Fibroblast of pulmonary artery (primary cell): ENCODE measurements at regions not wholly inside any gene's neighbourhood (a gene's known extent, or its start where the extent isn't known, plus 50 kb on each side); places are given as distances from the start of the nearest gene placed in this dataset.
"Not testable (repeated sequence)": the region's sequence is repeated elsewhere in the genome, so short reads cannot be mapped to it uniquely, and the experiment has no call there.

Experiments
- DNase-seq: peaks from one replicate; pipeline ENCODE4 v3.0.0-alpha.2; 2010; ENCODE audit warnings: low read depth
- H3K4me3 ChIP-seq: replicated peaks from 2 replicates; pipeline ENCODE4 v1.5.1; 2011; ENCODE audit warnings: low read depth, mild to moderate bottlenecking, control low read depth, low read length, moderate library complexity
- CTCF ChIP-seq: IDR thresholded peaks from 2 replicates; pipeline ENCODE4 v1.5.1; 2011; ENCODE audit warnings: mild to moderate bottlenecking, control low read depth, low read length, inconsistent platforms; ENCODE audit errors: missing control alignments

- no peak for TF ChIP-seq CTCF
- DNase-seq, result no peak
- H3K4me3 ChIP-seq, result no peak overlapping the region
Observed at GRCh38 chr12:105878964-105879363, 259.8 kb downstream of the NUAK1 start.

- TF ChIP-seq CTCF, result no peak
- no peak overlapping the region for H3K4me3 ChIP-seq
- no peak for DNase-seq
Observed at GRCh38 chr12:105880824-105881388, 257.8 kb downstream of the NUAK1 start.

- H3K4me3 ChIP-seq, result no peak overlapping the region
- DNase-seq, result peak; percentile 55
- no peak for TF ChIP-seq CTCF
Observed at GRCh38 chr12:105882404-105882803, 256.4 kb downstream of the NUAK1 start.

- TF ChIP-seq CTCF, result no peak
- H3K4me3 ChIP-seq, result no peak overlapping the region
- DNase-seq, result no peak
Observed at GRCh38 chr12:105887131-105887530, 251.6 kb downstream of the NUAK1 start.

GRCh38 chr12:105888696-105889095, 250.1 kb downstream of the NUAK1 start:
- no peak for TF ChIP-seq CTCF
- peak; percentile 40 for DNase-seq
- no peak overlapping the region for H3K4me3 ChIP-seq

GRCh38 chr12:105892362-105892910, 246.3 kb downstream of the NUAK1 start:
- DNase-seq, result no peak
- H3K4me3 ChIP-seq, result no peak overlapping the region
- no peak for TF ChIP-seq CTCF

- H3K4me3 ChIP-seq, DNase-seq: not testable (repeated sequence)
Observed at GRCh38 chr12:105895197-105895832, 243.4 kb downstream of the NUAK1 start.
